ENCODE measurements at regions not wholly inside any gene's neighbourhood (a gene's known extent, or its start where the extent isn't known, plus 50 kb on each side); places are given as distances from the start of the nearest gene placed in this dataset.

DNA sequence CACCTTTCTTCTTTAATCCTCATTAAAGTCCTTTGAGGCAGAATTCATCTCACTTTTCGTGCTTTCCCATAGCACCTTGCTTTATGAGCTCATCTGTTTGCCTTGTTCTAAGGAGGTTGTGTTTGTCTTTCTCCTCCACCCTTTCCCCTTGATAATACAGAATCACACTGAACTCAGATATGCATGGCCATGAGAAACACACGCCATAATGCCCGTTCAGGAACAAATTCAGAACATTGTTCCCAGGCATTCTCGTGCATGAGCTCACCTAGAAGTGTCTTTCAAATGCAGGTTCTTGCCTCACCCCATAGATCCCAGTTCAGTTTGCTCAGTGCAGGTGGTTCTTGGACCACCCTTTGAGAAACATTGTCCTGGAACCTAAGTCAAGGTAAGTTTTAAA, 71.1 kb downstream of the TMEM114 start:
- DNase-seq = no peak

DNA sequence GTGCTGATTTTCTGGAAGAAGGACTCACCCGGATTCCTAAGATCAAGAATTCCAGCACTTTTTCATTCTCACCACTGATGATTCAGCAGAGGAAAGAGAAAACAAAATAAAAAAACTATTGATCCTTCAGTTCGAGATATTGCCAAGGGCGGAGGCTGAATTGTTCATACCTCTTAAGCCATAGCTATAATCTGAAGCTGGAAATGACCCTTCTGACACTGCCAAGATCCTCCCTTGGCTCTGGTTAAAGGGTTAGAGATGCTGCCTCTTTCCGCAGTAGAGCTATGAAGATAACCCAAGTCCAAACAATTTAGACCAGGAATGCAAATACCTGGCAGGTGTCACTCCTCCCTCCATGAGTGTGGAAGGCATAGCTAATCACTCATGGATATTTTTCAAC, 73.0 kb downstream of the TMEM114 start:
- no peak for DNase-seq

DNA sequence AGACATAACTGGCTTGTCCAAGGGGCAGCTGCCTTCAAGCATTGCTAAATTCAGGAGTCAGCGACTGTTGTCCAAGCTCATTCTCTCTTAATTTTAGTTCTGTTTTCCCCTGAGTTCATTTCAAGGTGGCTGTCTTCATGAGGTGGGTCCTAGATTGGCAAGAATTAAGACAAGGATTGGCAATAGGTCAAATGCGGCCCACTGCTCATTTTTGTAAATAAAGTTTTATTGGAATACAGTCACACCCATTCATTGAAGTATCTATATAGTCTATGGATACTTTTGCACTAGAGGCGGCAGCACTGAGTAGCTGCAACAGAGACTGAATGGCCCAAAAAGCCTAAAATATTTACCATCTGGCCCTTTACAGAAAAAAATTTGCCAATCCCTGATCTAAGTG, 73.8 kb downstream of the TMEM114 start:
- DNase-seq = no peak

DNA sequence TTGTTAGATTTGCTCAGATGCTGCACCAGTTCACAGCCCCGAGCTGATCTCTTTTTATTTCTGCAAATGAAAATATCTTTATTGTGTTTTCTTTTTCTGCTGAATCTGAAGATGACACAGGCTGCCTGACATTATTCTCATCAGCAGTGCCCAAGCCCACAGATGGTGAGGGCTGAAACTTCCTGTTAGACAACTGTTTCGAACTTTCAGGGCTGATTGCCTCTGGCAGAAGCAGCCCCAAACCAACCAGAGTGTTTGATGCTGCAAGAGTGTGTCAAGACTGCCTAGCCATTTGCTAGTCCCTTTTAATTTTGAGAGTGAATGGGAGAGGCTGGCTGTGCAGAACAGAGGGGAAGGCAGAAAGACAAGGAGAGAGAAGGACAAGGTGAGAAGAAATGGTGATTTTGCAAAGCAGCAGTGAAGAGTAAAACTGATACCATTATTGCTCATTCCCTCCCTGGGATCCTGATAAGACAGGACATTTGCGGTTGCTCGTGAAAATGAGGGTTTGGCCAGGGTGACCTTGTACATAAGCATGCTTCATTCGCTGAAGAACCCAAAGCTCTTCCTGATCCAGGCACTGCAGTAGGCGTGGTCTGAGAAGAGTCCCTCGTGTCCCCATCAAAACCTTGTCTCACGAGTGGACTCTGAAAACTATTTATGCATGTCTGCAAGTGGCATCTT, 77.2 kb downstream of the TMEM114 start:
- DNase-seq = no peak

DNA sequence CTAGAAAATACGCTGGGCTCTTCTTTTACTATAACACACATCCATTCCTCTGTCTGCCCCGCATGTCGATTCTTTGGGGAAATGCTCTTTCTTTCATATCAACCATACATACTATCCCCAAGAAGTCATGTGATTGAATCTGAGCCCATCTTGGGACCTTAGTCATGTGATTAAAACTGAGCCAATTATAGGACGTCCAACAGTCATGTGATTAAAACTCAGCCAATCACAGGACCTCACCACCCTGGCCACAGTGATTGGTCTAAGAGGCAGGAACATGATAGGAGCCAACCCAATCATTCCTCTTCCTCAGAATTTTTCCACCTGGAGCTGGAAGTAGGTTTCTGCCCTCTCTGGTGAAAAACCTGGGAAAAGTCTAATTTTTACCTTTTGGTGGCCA, 78.8 kb downstream of the TMEM114 start:
- no peak for DNase-seq

DNA sequence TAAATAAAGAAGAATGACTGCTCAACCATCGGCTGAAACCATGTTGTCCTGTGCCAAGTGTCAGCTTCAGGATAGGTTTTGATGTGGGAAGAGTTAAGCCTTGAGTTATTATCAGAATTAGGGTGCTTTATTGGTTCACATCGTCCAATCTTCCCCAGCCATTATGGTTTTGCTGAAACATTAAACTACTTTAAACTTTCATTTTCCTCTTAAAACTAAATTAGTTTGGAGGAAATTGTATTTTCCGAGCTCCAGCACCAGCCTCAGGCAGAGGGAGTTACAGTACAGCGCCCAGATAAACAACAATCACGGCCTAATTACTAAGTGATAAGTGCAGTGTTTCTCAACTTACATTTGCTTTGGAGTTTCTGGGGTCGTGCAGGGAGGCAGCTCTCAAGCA, 80.2 kb downstream of the TMEM114 start:
- DNase-seq = no peak

DNA sequence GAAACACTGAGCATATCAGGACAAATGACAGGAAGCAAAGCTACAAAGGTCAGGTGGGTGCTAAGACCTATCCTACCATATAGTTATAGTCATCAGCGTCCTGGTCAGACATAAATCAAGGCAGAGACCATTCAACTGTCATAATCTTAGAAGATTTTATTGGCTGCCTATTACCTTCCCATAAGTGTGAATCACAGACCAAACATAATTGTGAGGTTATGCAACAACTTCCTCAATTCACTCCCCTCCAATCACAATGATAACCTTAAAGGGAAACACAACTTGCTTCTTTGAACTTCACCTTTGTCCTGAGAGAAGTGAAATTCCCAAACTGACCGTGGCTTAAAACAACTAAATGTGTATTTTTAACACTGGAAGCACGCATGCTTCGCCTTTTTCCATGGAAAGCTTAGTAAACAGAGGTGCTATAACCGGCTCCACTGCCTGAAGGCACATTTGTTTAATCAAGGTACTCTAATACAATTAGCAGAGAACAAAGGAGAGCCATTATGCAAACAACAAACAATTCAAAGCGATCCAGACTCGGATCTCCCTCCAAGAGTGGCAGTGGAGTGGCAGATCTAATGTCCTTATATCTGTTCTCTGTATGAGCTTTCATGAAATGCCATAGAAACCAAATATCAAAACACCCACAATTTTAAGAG, 84.9 kb downstream of the TMEM114 start:
- DNase-seq = no peak

DNA sequence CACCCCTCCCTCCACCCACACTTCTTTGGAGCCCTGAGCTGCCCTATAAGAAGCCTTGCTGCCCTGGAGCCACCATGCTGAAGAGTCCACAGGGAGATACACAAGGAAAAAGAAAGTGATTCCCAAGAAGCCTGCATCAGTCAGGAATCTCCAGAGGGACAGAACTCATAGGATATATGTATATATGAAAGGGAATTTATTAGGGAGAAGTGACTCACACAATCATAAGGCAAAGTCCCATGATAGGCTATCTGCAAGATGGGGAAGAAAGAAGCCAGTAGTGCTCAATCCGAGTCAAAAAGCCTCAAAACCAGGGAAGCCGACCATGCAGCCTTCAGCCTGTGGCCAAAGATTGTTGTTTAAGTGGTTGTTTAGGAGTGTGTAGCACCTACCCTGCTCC, 87.9 kb downstream of the TMEM114 start:
- no peak for DNase-seq

DNA sequence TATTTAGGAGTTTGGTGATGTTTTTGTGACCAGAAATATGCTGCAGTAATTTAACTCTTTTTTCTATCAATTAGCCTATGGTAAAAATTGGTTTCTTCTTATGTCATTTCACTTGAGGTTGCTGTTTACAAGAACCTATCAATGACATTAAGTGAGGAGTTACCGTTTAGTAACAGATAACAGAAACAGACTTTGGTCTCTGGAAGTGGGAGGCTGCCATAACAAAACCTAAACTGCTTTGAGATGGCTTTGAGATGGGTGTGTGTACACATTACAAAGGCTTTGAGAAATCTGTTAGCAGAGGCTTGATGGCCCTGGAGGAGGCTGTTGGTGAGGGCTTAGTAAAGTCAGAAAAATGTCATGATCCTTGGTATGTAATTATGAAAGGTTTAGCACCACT, 90.0 kb downstream of the TMEM114 start:
- no peak for DNase-seq

DNA sequence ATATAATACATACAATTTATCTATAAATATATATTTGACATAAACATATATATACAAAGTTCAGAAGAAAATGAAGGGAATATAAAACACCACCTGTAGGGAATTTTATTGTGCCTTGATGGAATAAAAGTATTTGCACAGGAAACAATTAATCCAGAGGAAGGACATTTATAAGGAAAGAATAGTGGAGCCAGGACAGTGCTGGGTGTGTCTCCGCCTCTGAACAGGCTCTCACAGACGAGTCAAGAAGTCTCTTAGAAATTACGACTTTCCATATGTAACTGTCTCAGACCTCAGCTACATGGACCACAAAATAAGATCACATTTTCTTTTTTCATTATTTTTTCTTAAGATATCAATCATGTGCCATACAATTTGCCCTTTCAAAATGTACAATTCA, 93.9 kb downstream of the TMEM114 start:
- DNase-seq = no peak

DNA sequence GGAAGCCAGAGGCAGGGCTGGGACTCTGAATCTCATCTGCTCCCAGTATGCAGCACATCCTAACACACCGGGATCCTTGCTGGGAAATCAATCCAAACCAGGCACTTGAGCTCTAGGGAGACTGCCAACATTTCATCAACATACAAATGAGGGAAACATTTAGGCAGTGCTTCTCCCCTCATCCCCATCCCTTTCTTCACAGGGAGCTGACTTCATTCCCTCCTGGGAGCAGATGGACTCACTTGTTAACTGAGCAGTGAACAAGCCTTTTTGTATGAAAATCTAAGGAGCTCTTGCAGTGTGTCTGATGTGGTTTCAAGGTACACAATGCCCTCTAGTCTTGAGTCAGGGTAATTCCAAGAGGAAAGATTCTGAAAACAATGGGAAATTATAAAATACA, 96.3 kb downstream of the TMEM114 start:
- no peak for DNase-seq

DNA sequence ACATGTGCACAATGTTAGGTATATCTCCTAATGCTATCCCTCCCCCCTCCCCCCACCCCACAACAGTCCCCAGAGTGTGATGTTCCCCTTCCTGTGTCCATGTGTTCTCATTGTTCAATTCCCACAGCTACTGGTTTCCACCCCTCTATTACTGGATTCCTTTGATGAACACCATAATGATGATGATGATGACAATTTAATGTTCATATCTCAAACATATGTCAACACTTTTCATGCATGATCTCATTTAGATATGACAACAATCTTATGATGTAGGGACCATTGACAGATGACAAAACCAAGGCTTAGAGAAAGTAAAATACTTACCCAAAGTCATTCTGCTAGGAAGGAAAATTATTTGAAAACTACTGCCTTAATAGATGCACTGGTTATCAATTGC, 97.6 kb downstream of the TMEM114 start:
- DNase-seq = no peak

DNA sequence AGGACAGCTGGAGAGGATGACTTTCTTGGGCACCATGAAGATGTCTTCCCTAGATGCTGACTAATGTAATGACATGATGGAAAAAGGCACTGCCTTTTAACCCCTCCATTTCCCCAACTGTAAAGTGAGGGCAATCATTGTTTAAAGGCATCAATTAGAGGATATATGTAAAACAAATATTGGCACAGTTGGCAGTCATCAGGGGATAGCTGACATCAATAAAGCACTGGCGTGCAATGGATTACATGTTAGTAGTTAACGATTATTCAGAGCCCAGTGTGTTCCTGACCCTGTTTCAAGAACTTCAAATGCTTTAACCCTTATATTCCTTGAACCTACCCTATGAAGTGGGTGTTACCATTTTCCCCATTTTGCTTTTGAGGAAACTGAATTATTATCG, 100.7 kb downstream of the TMEM114 start:
- no peak for DNase-seq

DNA sequence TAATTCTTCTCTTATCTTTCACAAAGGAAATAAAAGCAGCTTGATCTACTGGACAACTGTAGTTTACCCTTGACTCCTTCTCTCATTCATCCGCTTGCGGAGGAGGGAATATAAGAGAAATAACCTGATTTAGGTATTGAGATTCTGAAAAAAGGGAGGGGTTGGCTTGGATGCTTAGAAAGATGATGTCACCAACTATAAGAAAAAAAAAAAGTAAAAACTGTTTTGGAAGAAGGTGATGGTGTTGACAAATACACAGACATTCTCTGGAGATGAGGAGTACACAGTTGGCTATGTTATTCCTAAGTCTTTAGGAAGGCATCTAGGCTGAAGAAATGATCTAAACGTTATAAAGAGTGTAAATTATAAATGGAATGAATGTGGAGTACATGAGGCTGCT, 103.3 kb downstream of the TMEM114 start:
- DNase-seq = no peak

DNA sequence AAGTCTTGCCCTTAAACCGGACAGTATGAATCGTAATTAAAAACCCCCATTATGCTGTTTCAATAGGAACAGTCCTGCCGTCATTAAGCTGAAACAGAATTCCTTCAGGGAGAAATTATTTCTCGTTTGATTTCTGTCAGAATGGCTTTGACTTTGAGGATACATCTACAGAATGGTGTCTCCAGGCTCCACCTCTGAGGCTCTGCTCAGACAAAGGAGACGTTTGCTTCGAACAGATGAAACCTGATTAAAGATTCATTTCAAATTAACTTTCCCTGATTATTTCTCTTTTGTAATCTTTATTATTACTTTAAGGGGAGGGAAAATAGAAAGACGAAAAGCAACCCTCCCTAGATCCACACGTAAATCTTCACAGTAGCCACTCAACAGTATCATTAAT, 106.9 kb downstream of the TMEM114 start:
- DNase-seq = no peak

DNA sequence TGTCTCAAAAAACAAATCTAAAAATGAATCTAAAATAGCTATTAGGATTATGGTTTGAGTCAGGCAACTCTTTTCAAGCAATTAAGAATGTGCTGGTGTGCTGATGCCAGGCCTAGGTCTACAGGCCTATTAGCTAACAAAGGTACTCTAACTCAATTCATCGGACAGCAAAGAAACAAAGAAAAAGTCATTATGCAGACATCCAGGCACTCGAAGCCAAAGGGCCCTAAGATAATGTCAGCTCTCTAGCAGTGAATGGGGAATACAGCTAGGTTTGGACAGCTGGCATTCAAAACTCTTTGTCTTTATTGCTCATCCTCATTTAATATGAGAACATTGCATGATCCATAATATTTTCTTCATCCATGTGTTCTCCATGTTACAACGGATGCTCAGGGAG, 108.5 kb downstream of the TMEM114 start:
- DNase-seq = no peak

DNA sequence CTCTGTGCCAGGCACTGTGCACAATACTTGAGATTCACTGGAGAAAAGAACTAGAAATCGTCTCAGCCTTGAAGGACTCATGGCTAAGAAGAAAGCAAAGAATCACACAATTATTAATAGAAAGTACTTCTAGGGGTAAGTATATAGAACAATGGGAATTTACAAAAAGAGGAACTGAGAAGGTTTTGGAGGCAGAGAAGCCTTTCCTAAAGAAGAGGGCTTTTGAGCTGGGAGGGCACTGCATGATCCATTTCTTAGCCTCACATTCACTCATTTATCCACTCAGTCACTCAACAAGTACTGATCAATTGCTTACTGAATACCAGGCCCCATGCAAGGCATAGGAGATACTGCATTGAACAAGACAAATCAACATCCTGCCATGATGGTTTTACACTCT, 113.5 kb downstream of the TMEM114 start:
- DNase-seq = no peak

DNA sequence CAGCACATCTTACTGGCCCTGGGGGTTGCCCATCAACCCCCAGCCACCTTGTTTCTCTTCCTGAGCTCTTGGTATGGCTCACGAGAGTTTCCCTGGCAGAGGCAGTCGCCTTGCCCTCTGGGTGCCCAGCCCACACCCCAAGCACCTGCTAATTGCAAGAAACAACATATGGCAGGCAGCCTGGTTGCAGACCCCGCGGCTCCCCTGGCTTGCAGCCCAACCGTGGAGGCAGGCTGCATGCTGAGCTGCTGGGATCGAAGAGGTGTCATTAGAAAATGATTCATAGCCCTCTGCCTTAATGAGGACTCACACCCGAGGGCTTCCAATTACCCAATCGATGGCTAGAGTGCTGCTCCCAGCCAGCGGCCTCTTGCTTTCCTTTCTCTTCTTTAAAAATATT, 115.7 kb downstream of the TMEM114 start:
- DNase-seq = no peak

DNA sequence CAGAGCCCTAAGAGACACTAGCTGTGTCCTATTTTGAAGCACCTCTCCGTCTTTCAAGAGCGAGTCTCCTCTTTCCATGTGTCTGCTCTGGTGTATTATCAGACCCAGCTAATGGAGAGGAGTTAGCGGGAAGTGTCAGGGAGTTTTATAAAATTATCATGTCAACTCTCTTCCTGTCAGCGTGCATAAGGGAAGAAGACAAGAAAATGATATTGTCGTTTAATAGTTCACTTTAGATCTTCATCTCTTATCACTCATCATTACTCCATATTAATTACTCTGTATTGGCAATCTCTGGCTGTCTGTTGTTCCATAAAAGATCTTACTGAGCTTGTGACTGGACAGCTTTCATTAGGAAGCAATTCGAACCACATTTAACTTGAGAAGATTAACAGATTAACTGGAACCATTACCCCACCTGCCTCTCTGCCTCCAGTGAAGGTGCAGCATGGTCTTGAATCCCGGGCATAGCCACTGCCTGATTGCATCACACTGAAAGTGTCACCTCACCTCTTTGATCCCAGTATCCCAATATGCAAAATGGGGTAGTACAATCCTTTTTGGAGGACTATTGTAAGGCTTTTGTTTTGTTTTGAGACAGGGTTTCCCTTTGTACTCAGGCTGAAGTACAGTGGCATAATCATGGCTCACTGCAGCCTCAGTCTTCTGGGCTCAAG, 121.1 kb downstream of the TMEM114 start:
- DNase-seq = no peak

DNA sequence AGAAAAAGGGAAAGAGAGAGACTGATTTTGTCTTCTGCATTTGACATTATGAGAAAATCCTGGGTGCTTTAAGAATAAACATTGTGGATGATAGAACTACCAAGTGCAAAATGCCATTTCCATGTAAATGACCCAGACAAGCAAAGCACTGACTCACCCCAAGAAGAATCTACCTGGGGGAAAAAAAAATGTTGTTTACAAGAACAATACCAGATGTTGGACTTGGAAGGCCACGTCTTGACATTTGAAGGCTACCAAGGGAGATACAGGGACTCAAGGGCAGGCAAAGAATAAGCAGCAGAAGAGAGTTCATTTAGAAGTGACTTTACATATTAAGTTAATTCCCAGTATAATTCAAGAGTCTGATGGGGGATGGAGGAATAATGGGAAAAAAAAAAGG, 125.3 kb downstream of the TMEM114 start:
- DNase-seq = no peak

DNA sequence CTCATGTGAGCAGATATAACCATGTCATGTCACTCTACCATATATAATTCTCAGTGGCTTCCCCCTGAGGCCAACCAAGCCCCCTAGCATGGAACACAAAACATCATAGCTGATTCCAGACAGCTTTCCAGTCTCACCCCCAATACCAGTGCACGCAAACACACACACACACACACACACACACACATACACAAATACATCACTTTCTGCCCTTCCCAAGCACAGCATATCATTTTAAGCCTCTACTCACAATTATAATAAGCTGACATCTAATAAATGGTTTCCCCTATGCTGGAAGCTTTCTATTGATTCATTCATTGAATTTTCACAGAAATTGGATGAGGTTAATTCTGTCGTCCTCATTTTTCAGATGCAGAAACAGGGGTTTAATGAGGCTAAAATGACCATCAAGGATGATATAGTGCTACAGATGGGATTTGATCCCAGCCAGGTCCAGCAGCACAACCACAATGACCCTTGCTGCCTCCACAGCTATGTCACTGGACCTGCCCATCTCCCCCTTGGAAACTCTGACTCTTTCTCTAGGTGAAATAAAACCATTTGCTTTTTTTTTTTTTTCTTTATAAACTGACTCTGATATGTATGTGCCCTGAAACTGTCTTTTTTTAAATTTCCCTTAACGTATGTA, 131.1 kb downstream of the TMEM114 start:
- no peak for DNase-seq

DNA sequence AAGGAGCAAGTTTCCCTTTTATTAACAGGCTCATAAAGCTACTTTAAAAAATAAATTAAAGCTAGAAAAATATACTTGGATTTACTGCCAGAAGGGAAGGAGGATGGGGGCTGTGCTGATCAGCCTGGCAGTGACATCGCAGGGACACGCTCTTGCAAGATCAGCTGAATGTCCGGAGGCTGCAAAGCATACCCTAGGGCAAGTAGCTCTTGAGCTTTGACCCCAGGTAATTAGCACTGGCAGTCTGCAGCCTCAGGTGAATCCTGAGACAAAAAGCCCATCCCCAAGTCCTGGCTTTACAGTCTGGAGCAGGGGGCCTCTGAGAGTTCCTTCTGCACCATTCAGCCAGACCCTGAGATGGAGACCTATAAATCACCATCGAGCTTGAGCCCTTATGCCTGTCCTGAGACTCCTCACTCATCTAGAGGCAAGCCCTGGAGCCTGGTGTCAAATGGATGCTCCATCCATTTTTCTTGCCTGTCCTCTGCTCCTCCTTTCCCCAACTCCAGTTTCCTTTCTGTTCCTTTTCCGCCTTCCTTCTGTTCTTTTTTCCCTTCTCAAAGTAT, 131.7 kb downstream of the TMEM114 start:
- DNase-seq = no peak

DNA sequence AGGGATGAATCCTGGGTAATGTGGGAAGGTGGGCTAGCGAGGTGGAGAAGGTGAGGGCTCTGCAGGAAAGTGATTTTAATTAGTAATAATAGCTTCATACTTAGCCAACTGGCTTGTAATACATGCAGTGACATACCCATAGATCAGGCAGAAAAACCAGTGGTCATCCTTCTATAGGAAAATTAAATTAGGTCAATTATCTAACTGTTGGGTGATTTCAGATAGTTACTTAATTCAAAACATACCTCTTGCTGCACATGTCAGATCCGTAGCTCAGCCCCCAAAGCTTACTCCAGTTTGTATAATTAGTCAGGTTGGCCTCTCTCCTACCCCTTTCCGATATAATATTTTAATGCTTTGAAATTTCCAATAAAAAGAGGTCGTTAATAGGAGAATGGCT, 137.0 kb downstream of the TMEM114 start:
- no peak for DNase-seq

DNA sequence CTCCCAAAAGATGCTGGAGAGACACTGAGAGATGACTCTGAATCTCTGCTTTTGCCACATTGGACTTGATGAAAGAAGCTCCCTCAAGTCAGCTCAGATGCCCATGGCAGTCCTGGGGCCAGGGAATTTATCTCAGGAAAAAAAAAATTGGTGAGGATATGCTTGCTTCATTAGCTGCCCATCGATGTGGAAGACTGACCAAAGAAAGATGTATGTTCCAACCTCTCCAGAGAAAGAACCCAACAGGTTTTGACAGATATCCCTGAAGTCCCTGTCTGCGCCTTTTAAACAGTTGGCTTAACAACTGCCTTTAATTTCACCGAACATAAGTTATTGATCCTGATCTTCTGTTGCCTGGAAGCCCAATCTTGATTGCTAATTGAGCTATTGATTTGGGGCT, 137.4 kb downstream of the TMEM114 start:
- DNase-seq = no peak

All from activated CD8-positive, alpha-beta memory T cell treated with anti-CD3 and anti-CD28 coated beads, Interleukin-2, amount 50 U/mL, for 48 hours (primary cell).